SIG-M5 (cell line): ENCODE measurements at regions not wholly inside any gene's neighbourhood (a gene's known extent, or its start where the extent isn't known, plus 50 kb on each side); places are given as distances from the start of the nearest gene placed in this dataset.

Experiments
- DNase-seq: peaks from one replicate; lab custom pipeline; 2025; lab: John Stamatoyannopoulos, UW

DNA sequence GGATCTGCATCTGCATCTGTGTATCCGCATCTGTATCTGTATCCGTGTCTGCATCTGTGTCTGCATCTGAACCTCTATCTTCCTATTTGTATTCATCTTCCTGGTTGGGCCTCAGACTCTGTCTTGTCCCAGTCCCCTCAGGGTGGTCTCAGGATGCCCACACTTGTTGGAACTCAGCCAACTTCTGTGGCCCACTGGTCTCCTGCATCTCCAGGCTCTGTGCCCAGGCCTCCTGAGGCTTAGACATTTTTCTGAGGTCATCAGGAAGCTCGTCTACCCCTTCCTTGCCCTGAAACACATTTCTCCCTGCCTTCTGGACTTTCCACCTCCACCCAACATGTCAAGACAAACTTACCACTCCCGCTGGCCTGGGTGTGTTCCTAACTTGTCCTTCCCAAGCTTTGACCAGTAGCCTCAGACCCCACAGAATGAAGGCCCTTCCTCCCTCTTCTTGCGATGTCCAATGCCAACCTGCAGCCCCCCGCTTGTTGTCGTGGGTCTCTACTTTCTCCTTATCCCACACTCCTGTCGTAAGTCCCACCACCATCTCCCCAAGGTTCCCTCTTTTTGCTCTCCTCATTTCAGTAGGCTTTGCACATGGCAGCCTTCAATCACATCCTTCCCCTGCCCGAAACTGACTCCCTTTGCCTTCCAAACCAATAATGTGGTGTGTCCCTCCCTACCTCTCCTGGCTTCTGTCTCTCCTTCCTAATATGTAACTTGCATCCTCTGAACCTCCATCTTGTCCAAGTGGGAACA, 176.5 kb downstream of the DLL1 start:
- no peak for DNase-seq

GRCh38 chr6:170113141-170113540, 177.7 kb downstream of the DLL1 start:
- DNase-seq, result no peak

DNA sequence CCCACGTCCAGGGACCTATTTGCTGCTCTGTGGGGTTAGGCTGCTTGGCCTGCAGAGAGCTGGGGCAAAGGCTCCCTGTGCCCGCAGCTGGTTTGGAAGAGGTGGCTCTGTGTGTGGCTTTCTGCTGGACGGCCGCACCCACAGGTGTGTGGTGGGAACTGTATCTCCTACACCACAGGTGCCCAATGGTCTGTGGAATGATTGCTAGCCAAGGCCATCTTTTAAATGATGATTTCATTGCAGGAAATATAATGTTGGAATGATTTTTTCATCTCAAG, 178.4 kb downstream of the DLL1 start:
- no peak for DNase-seq

DNA sequence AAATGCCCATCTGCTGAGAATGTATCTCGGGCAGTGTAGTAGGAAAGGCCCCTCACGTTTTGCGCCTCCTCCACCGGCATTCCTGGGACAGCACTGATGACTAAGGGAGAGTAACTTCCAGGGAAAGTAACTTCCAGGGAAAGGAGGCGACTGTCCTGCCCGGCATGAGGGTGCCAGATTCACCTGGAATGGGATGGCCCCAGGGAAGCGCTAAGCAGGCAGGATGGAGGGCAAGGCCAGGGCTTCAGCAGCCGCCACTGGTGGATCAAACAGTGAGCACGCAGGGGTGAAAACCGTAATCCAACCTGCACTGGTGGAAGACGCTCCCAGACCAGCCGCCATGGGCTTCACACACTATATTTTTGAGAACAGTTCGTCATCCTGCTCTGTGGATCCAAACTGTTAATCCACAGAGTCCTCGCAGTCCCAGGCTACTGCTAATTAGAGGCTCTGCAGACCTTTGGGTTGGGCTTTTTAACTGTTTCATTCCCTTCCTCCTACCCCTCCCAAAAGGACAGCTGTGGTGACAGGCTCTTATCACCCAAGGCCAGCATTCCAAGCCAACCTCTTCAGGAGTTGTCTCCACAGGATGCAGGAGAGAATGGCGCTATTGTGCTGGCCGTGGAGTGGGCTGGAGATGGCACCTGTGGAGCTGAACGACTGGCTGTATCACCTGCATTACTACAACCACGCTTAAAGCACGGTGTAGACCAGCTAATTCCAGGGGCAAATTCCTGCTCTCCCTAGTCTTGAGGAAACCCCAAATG, 178.9 kb downstream of the DLL1 start:
- no peak for DNase-seq

GRCh38 chr6:170111141-170111664, 179.7 kb downstream of the DLL1 start:
- DNase-seq, result no peak

DNA sequence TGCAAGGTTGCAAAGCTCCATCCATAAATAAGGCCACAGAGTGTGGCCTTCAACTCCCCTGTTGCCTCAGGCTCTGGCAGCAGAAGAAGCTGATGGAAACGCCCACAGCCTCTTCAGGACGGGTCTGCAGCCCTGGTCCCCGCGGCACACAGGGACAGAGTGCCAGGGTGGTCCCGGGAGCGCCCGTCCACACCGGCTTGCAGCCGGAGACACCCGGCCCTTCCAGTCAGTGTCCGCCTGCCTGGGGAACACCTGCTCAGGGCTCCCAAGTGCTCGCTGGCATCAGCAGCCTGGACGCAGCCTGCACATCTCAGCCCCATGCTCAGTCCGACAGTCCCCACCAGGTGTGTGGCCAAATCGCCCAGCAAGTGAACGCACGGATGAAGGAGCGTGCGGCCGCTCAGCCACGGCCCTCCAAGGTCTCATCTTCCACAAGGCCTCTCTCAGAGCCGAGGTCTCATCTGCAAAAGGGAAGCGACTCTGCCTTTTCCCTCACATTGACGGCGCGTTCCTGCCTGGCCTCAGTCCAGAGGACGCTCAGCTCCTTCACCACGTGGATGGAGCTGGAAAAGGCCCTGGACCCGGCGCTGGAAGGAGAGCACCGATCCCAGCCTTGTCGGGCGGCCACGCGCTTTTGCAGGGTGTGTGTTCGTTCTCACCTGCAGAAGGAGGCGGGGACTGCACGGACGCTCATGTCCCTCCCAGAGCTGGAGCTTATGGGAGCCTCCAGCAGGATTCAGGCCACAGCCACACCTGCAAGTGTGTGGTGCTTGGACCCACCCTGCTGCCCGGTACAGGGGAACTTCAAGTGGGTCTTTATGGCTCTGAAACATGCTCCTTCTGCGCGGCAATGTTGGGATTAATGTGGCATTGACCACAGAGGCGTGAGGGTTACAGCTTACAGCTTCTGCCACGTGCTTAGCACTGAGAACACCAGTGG, 180.4 kb downstream of the DLL1 start:
- DNase-seq, result no peak

DNA sequence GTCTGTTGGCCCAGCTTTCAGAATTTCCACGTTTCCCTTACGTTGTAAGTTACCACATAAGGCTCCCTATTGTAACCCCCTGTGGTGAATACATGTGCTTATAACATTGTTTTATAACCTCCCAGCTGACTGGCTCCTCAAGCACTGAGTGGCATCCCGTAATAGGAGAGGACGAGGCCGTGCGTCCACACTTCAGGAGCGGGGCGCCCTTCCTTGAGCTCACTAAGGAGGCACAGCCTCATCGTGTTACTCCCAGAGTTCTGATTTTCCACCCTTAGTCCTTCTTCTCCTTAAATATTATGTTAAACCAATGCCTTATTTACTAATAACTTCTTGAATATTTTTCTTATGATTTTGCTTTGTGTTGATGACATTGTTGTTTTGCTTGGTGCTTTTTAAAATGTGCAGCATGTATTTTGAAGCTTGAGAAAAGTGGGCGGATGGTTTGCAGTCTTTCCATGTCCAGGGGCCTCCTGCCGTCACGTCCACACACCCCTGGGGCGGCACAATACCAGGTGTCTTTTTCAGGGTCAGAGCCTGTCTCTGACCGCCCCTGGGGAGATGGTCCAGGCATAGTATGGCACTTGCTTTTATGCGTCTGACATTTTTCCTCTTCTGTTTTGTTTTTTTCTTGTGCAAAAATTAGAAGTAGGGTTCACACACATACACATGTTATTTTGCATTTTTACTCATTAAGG, 181.8 kb downstream of the DLL1 start:
- no peak for DNase-seq

DNA sequence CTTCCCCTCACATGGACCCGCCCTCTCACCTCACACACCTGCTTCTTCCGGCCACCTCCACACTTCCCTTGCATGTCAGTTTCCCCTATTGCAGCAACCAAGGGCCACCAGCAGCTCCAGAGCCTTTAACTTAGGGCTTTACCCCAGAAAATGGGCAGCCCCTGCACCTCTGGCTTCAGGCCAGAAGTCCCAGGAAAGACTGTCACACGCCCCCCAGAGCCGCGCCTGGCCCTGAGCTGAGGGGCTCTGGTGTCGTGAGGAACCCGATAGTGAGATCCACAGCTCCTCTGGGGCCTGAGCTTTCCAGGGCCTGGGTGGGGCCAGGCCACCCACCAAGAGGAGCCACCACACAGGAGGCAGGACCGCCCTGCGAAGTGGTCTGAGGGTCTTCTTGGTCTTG, 182.4 kb downstream of the DLL1 start:
- no peak for DNase-seq

DNA sequence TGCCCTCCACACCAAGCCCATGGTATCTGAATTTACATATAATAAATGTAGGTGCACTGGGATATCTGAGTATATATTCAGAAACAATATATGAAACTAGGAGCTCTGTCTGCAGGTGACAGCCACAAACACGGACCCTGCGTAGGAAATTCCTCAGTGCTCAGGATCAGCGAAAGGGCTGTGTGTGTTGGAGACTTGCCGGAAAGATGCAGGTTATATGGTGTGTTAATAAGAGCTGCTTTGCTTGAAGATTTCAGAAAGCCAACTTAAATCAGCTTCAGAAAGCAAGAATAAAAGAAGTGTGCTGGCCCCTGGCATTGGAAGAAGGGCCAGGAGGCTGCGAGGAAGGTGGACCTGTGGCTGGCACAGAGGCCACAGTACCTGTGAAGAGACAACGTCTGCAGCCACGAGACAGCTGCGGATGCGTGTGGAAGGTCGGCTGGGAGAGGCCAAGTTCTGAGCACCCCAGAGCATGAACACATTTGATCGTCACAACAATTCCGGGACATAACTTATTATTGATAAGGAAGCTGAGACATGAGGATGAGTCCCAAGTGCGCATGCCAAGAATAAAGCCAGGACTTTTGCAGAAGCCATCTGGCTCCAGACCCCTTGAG, 183.2 kb downstream of the DLL1 start:
- no peak for DNase-seq

DNA sequence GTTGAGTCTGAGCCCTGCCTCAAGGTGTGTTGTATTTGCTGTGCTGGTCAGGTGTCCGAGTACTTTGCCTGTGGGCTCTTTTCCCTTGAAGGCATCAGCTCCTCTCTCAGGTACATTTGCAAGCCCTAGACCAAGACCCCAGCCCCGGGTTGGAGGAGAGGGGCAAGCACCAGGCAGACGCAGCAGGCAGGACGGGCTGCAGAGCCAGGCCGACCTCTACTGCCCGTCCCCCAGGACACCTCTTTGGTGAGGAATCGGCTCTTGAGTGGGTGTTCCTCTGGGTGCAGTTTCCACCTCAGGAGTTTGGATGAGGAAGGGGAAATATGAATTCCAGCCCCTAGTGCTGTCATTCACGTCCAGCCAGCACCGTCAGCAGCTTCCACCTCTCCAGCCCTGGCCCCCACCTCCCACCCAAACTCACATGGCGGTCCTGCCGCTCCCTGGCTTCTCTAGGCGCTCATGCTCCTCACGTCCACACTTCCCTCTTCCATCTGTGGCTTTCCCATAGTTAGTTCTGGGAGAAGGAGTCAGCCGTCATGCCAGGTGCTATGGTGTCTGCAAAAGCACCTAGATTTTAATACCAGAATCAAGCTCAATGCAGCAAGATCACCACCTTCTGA, 183.9 kb downstream of the DLL1 start:
- DNase-seq, result no peak

DNA sequence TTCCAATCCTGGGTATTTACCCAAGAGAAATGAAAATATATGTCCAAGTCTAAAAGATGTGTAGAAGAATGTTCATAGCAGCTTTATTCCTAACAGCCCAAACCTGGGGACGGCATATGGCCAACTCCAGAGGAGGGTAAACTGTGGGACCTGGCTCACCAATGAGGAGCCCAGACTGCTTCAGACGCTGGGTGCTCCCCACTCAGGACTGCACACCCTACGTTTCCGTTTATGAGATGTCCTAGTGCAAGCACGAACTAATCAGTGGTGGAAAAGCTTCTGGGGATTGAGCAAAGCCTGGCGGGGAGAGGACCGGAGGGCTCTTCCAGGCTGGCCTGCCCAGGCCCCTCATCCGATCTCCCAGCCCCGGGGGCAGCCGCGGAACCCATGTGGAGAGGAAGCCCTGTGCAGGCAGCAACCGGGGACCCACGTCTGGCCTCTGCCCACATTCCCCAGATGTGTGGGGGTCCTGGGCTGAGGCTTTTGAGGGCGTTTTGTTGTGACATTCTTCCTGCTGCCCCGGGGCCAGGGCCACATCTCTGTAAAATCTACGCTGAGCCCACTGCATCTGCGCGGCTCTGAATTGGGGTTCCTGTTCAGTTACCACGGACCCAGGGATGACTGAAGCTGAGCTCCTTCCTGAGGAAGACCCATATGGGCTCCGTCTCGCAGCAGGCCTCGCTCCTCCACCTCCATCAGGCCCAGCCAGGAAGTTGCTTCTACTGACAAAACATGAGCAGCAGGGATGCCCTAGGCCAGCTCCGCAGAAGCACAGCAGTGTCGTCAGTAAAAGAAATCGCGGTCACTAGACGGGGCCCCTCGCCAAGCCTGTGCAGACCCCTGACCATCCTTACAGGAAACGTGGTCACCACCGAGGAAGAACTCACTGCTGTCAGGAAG, 188.0 kb downstream of the DLL1 start:
- no peak for DNase-seq

DNA sequence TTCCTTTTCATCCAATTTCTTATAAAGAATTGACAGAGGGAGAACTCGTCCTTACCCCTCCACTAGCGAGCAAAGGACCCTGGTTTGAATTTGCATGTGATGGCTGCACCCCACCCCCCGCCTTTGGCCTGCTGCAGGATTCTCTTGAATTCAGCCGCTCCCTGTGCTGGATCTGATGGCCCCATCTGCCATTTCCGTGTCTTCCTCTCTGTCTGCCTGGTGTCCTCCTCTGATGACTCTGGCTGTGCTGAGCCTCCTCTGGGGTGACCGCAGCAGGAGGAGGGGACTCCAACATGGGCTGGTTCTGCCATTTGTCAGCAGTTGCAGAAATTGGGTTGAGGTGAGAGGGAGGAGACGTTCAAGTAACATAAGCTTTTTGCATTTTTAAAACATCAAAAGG, 188.8 kb downstream of the DLL1 start:
- no peak for DNase-seq

- DNase-seq, result no peak
These were observed 189.4 kb downstream of the DLL1 start for GRCh38 chr6:170101281-170102035.

- no peak for DNase-seq
These were observed 190.8 kb downstream of the DLL1 start for GRCh38 chr6:170100046-170100445.

DNA sequence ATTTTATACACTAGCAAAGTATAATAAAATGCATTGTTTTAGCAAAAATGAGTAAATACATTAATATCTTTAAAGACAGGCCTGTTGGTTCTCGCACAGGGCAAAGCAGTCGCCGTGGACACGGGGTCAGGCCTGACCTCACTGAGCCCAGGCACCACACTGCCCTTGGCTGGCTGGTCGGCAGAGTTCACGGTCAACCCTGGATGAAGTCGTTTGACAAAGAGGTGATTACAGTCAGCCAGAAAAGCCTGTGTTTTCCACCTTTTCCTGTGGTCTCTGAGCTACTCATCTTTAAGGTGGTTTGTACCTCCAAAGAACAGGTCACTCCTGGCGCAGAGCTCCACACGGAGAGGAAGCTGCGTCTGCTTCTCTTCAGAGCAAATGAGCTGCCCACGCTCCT, 191.5 kb downstream of the DLL1 start:
- DNase-seq, result no peak

- DNase-seq, result no peak
These were observed 192.3 kb downstream of the DLL1 start for GRCh38 chr6:170098428-170099170.

- DNase-seq, result no peak
These were observed 193.1 kb downstream of the DLL1 start for GRCh38 chr6:170097505-170098427.
